Brain microvascular endothelial cell (primary cell): ENCODE measurements at regions not wholly inside any gene's neighbourhood (a gene's known extent, or its start where the extent isn't known, plus 50 kb on each side); places are given as distances from the start of the nearest gene placed in this dataset.

ENCODE experiments used
- DNase-seq: peaks from one replicate; pipeline ENCODE4 v3.0.0-alpha.2; 2020
- H3K27ac ChIP-seq: fragments of 250-450 bp; sonication (Bioruptor Pico); 2 replicates; pipeline ENCODE4 v1.5.1; 2020; ENCODE audit warnings: mild to moderate bottlenecking, moderate library complexity
- H3K27me3 ChIP-seq: fragments of 250-450 bp; sonication (Bioruptor Pico); replicated peaks from 2 replicates; pipeline ENCODE4 v1.5.1; 2020; ENCODE audit warnings: mild to moderate bottlenecking
- H3K36me3 ChIP-seq: fragments of 250-450 bp; sonication (Bioruptor Pico); replicated peaks from 2 replicates; pipeline ENCODE4 v1.5.1; 2020; ENCODE audit warnings: mild to moderate bottlenecking
- H3K4me3 ChIP-seq: 2 replicates; pipeline ENCODE4 v1.5.1; 2011; ENCODE audit warnings: low read depth, mild to moderate bottlenecking, control low read depth, low read length, moderate library complexity
- in situ Hi-C: cut with HindIII; loops from 2 replicates; pipeline ENCODE4 v1.10.0; 2017; ENCODE audit warnings: low sequenced_read_pairs, low pct_ligation_motif_present
- TF ChIP-seq, protein P1 (sequence below): IDR thresholded peaks from 2 replicates; pipeline ENCODE4 v1.5.1; 2011; ENCODE audit warnings: low read depth, mild to moderate bottlenecking, moderate library complexity, low read length, control low read depth, inconsistent platforms; ENCODE audit errors: missing control alignments

DNA sequence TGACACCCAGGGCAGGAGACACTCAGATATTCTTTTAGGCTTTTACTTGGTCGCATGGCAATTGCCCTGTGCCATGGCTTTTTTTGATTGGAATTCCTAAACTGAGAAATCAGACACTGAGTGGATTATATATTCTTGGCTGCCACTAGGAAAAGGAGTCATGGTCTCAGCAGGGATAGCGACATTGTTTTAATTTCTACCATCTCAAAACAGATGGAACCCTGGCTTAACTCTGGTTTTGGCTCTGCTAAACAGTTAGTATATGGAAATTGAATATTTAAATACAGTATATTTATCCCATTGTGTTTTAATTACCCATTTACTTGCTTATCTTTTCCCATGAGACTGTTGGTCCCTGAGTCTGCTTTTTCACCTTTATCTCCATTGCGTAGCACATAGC, 84.0 kb downstream of the DACT1 start:
- TF ChIP-seq, protein P1, sequence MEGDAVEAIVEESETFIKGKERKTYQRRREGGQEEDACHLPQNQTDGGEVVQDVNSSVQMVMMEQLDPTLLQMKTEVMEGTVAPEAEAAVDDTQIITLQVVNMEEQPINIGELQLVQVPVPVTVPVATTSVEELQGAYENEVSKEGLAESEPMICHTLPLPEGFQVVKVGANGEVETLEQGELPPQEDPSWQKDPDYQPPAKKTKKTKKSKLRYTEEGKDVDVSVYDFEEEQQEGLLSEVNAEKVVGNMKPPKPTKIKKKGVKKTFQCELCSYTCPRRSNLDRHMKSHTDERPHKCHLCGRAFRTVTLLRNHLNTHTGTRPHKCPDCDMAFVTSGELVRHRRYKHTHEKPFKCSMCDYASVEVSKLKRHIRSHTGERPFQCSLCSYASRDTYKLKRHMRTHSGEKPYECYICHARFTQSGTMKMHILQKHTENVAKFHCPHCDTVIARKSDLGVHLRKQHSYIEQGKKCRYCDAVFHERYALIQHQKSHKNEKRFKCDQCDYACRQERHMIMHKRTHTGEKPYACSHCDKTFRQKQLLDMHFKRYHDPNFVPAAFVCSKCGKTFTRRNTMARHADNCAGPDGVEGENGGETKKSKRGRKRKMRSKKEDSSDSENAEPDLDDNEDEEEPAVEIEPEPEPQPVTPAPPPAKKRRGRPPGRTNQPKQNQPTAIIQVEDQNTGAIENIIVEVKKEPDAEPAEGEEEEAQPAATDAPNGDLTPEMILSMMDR: no peak
- no peak overlapping the region for H3K27ac ChIP-seq
- no peaks in the 10 kb centered on the region for H3K27me3 ChIP-seq
- H3K36me3 ChIP-seq: no peaks in the 10 kb centered on the region
- no peak overlapping the region for H3K4me3 ChIP-seq
- in situ Hi-C loops: no loop called here
- no peak for DNase-seq

DNA sequence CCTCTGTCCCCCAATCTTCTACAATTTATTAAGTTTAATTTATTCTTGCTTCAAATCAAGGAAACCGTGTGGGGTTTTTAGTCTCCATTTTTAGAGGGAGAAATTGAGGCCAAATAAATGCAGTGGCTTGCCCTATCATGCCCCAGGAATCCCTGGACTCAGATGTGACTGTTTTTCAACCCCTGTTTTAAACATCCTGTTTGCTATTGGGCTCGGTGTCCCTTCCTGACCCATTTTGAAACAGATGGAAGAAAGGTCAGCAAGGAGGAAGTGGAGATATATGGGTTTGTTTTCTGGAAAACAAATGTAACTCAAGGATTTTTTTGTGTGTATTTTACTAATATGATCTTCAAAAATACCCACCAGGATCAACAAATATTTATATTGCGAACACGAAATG, 84.7 kb downstream of the DACT1 start:
- no peaks in the 10 kb centered on the region for H3K27me3 ChIP-seq
- in situ Hi-C loops: no loop called here
- H3K4me3 ChIP-seq: no peak overlapping the region
- TF ChIP-seq, protein P1: no peak
- DNase-seq: no peak
- no peaks in the 10 kb centered on the region for H3K36me3 ChIP-seq
- H3K27ac ChIP-seq: no peak overlapping the region

DNA sequence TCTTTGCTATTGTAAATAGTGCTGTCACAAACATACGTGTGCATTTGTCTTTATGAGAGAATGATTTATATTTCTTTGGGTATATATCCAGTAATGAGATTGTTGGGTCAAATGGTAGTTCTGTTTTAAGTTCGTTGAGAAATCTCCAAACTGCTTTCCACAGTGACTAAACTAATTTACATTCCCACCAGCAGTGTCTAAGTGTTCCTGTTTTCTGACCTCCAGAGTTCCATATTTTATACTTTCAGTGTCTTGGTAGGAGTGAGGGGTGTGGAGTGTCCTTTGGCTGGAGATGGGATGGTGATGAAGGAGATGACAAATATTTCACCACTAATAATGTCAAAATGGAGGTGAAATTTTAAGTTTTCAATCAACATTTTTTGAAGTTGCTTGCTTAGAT, 86.4 kb downstream of the DACT1 start:
- no peak overlapping the region for H3K27ac ChIP-seq
- no peak overlapping the region for H3K4me3 ChIP-seq
- in situ Hi-C loops: no loop called here
- no peaks in the 10 kb centered on the region for H3K36me3 ChIP-seq
- TF ChIP-seq, protein P1: no peak
- no peak for DNase-seq
- no peaks in the 10 kb centered on the region for H3K27me3 ChIP-seq

DNA sequence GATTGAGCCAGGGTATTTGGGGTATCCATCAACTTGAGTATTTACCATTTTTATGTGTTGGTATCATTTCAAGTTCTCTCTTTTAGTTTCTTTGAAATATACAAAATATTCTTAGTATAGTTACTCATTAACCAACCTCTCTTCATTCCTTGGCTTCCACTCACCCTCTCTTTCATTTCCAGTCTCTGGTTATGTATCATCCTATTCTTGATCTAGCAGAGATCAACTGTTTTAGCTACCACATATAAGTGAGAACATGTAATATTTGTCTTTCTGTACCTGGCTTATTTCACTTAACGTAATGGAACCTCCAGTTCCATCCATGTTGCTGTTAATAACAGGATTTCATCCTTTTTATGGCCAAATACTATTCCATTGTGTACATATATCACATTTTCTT, 86.9 kb downstream of the DACT1 start:
- DNase-seq: no peak
- in situ Hi-C loops: no loop called here
- Histone ChIP-seq H3K27ac (no peak overlapping the region), H3K4me3 (no peak overlapping the region), H3K36me3 (no peaks in the 10 kb centered on the region), H3K27me3 (no peaks in the 10 kb centered on the region)
- TF ChIP-seq, protein P1: no peak

DNA sequence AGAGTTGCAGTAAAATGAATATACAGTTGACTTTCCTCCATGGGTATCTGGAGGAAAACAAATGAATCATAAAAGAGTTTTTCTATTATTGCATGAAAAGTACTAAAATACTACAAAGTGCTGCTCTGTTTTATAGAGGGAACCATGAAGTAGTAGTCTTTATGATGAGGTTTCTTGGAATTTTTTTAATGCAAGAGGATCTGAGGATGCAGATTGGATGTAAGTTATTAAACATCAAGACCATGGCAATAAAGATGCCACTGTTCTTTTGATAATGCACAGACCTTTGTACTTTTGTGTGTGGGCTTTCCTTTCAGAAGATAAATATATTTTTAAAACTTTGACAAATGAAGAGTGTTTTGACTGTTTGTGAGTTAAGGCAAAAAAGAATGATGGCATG, 87.5 kb downstream of the DACT1 start:
- Histone ChIP-seq H3K36me3 (no peaks in the 10 kb centered on the region), H3K27ac (no peak overlapping the region), H3K4me3 (no peak overlapping the region), H3K27me3 (no peaks in the 10 kb centered on the region)
- TF ChIP-seq, protein P1: no peak
- no peak for DNase-seq
- in situ Hi-C loops: no loop called here

DNA sequence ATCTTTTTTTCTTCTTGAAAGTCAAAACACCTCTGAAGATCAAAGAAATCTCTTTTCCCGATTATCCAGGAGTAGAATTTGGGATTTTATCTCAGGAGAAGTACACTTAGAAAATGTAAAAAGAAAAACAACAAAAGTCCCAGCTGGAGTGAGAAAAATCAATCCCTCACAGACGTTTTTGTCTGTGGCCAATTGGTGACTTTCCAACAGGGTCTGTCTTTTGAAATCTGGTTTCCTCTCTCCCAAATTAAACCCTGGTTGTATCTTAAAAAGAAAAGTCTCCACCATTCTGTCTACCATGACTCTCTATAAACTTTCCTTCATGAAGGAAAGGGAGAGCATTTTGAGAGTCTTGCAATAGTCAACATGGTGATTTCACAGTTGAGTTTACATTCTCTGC, 88.1 kb downstream of the DACT1 start:
- Histone ChIP-seq H3K27me3 (no peaks in the 10 kb centered on the region), H3K36me3 (no peaks in the 10 kb centered on the region), H3K4me3 (no peak overlapping the region), H3K27ac (no peak overlapping the region)
- in situ Hi-C loops: no loop called here
- TF ChIP-seq, protein P1: no peak
- no peak for DNase-seq
